ENCODE measurements at regions not wholly inside any gene's neighbourhood (a gene's known extent, or its start where the extent isn't known, plus 50 kb on each side); places are given as distances from the start of the nearest gene placed in this dataset.

DNA sequence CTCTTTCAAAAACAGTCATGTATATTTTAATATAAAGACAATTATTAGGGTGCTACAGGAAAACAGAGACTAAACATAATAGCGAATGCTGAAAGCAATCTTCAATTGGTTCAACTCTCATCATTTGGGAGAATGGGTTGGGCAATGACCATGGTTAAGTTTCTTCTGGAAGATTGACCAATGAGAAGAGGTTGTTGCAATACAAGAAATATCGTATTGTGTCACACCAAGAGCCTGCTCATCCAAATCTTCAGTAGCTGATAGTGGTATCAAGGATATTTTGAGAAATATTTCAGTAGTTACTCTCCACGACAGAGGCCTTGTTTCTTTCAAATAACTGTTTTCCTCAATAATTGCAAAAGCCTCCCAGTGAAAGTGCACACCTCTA is 83.0 kb upstream of the FNDC3A start:
- DNase-seq = no peak

DNA sequence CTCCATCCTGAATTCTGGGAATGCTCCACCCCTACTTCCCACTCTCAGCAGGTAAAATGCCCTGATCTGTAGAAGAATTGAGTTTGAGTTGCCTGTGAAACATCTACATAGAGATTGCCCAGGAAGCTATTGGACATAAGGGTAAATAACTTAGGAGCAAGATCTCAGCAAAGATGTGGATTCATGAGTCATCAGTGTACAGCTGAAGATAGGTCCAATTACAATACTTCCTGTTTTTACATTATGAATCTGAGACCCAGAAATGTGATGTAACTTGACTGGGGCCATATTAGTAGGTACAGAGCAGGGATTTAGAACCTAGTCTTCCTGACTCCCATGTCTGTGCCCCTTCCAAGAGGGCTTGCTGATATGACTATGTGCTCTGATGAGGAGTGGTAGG is 79.4 kb upstream of the FNDC3A start:
- no peak for DNase-seq

DNA sequence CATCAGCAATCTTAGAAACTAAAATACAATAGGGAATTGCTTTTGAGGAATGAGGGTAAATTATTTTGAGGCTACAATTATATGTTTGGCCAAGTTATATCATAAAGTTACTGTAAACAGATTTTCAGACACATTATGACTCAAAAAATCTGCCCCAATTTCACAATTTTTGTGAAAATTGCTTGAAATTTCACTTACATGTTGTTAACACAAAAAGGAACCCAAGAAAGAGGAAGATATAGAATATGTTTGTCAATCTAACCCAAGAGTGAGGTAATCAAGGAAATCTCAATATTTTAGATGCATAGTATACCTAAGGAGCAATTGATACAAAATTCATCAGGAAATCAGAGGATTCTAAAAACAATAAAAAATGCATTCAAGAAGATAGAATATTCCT is 73.9 kb upstream of the FNDC3A start:
- no peak for DNase-seq

GRCh38 chr13:48902368-48902767 is 73.3 kb upstream of the FNDC3A start:
- no peak for DNase-seq

DNA sequence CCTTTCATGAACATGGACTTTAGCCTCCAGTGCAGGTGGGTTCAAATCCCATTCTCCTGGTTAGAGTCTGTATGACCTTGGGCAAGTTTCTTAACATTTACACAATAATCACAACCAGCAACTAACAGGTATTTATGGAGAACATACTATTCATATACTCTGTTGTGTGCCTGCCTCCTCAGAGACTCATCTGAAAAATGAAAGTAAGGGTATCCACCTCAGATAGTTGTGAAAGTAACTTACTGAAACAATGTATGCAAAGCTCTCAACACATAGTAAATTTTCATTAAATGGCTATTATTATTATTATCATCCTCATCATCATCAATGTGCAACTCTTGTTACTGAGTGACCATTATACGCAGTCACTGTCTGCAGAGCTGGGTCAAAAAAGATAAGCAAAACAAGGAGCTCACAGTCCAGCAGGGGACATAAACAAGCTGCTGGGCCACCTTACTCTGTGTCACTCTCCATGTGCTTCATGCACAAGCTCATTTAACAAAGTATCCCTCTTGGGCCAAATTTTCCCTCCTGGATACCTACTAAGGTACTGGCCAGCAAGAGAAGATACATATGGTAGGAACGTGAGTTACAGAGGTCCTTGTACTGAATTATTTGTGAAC is 70.9 kb upstream of the FNDC3A start:
- no peak for DNase-seq

DNA sequence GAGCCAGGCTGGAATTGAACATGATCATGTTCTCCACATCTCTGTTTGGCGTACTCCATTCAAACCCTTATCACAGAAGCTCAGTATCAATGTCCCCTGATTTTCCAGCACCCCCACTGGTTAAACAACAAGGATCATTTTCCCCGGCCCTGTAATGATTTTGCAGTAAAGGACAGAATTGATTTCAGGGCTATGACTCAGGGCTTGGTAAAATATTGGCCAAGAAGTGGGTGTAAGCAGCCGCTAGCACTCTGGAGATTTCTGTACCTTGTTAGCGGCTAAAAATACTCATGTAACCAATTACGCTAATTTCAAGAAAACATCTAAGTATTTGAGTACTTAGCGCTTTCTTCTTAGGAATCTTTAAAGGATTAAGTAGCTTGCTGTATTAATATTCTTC is 69.5 kb upstream of the FNDC3A start:
- no peak for DNase-seq

GRCh38 chr13:48908381-48909055 is 67.2 kb upstream of the FNDC3A start:
- no peak for DNase-seq

GRCh38 chr13:48909056-48909389 is 66.7 kb upstream of the FNDC3A start:
- no peak for DNase-seq

GRCh38 chr13:48910686-48911085 is 65.0 kb upstream of the FNDC3A start:
- DNase-seq = no peak

- DNase-seq = no peak
These were observed 56.0 kb upstream of the FNDC3A start for GRCh38 chr13:48919751-48920150.

- no peak for DNase-seq
These were observed 55.0 kb upstream of the FNDC3A start for GRCh38 chr13:48920730-48921129.

- no peak for DNase-seq
These were observed 52.3 kb upstream of the FNDC3A start for GRCh38 chr13:48923376-48923775.

GRCh38 chr13:48925001-48925400 is 50.7 kb upstream of the FNDC3A start:
- no peak for DNase-seq
